ENCODE measurements at regions not wholly inside any gene's neighbourhood (a gene's known extent, or its start where the extent isn't known, plus 50 kb on each side); places are given as distances from the start of the nearest gene placed in this dataset.
"Not testable (repeated sequence)": the region's sequence is repeated elsewhere in the genome, so short reads cannot be mapped to it uniquely, and the experiment has no call there.

DNA sequence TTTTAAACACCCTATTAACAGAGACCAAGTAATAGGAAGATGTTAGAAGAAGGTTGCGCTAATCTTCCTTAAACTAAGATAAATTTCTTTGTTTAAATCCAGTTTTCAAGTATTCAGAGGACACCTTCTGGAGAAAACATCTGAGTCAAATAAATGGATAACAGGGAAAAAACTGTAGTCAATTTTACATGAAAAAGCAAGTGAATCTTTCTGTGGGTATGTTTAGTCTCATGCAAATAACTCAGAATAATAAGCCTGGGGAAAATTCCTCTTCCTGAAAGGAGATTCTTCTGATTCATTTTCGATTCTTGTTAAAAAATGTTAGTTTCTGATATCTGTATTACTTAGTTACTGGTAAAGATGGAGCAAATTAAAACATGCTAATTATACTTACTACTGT is 145.5 kb downstream of the CTH start:
- no peak for FAIRE-seq

DNA sequence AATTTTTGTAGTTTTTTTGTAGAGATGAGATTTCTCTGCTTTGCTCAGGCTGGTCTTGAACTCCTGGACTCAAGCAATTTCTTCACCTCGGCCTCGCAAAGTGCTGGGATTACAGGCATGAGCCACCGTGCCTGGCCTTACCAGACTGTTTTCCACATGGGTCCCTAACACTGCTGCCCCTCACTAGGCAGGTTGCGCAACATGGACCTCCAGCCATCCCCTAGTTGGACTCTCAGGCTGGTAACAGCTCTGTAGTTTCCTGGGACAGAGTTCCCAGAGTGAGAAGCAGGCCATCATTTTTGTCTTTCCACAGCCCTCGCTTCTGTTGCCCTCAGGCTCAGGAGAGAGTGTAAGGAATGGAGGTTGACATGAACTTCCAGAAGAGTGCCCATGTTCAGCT is 156.1 kb downstream of the CTH start:
- no peak for FAIRE-seq

DNA sequence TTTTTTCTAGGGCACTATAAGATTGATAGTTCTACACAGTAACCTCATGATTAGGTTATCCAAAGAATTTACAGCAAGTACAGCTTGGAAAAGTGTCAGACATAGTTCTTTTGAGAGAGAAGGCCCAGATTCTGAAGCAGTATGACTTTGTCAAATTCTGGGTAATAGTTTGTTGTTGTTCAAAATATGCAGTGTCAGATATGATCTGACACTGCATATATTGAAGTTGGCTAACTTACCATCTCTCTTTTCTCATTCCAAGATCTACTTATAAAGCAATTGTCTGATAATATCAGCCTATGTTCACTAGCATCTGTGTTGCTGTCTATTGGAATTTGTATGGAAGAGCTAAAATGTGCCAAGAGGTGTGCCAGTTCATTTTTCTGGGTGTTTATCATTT is 160.1 kb downstream of the CTH start:
- no peak for FAIRE-seq

DNA sequence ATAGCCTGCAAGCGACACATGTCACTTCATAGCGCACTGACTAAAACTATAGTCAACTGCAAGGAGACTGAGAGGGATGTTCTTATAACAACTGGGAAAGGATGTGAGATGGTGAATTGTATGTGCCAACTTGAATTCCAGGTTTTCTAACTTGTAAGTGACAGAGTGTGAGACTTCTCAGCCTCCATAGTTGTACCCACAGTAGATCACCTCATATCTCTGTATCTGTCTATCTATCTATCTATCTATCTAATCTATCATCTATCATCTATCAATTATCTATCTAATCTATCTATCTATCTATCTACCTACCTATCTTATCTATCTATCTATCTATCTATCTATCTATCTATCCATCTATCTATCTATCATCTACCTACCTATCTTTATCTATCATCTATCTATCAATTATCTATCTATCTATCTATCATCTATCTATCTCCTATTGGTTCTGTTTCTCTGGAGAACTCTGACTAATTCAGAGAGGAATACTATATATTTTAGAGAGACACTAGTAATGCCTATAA is 162.3 kb downstream of the CTH start:
- FAIRE-seq = no peak

DNA sequence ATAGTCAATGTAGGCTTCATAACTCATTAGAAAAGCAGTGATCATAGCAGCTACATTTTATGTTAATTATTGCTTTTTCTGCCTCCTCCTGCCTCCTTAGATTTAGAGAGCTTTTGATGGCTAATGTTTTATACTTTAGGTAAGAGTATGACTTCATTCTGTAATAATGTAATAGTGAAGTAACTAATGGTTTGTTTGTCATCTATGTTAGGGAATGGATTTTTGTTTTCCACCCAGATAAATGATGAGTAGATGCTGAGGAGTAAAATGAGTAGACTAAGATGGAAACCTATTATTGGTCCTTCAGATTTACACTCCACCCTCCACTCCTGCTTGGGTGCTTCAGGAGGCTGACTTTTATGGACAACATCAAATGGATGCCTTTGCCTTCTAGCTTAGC is 170.6 kb downstream of the CTH start:
- no peak for FAIRE-seq

DNA sequence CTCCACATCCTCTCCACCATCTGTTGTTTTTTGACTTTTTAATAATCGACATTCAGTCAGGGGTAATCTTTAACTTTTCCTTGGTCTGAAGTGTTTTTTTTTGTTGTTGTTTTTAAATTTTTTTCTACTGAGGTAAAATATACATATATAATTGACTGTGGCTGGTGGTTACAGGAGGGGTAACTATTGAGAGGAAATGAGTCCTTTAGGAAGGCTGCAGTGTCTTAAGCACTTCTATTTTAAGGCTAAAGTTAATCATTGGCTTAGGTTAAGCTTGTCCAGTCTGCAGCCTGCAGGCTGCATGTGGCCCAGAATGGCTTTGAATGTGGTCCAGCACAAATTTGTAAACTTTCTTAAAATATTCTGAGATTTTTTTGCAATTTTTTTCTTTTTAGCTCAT is 172.5 kb downstream of the CTH start:
- no peak for FAIRE-seq

DNA sequence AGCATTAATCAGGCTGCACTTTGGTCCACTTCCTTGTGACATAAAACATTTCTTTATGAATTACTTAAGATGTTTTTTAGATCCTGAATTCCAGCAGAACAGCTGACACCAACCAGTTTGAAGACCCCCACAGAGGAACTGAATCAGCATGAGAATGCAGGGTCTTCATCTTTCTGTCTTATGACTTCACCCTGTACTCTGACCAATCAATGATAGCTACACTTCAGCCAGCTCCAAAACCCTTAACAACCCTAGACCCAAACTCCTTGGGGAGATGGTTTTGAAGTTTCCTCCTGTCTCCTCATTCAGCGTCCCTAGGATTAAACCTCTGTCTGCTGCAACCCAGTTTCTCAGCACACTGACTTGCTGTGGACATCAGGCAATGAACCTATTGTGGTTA is 175.0 kb downstream of the CTH start:
- FAIRE-seq = no peak

DNA sequence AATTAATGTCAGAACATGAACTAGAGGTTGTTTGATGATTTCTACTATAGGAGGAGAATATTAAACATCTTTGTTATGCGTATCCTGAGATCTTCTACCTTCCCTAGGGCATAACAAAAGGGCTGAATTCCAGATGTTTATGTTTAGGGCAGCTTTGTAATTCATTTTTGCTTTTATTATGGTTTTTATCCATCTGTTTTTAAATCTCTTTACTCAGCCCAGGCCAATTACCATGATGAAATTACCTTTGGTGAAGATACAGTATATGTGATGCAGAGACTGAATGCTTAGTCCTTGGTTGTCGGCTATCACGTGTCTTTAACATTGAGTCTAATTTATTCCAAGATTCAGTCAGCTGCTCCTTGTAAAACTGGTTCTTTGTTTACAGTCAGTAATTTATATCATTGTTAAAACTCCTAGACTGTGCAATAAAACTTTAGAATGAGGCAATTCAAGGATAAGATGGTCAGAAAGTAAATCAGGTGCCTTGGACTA is 176.9 kb downstream of the CTH start:
- FAIRE-seq = no peak

DNA sequence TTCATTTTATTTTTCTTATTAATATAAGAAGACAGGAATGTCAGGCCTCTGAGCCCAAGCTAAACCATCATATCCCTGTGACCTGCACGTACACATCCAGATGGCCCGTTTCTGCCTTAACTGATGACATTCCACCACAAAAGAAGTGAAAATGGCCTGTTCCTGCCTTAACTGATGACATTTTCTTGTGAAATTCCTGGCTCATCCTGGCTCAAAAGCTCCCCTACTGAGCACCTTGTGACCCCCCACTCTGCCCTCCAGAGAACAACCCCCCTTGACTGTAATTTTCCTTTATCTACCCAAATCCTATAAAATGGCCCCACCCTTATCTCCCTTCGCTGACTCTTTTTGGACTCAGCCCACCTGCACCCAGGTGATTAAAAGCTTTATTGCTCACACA is 182.5 kb downstream of the CTH start:
- FAIRE-seq = not testable (repeated sequence)

DNA sequence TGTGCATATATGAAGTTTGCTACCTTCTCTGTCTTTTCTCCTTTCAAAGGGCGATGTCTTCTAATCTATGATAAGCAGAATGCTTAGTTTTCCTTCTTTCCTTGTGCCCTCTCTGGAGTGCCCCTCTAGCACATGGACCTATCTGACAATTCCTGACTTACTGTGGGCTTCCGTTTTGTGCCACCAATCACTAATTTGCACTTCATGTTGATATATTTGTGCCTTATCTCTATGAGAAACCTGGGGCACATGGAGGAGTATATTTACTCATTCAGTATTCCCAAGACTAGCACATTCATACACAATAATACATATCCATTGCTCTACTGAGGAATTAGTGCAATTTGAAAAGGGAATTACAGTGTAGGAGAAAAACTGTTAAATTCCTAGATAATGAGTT is 197.7 kb downstream of the CTH start:
- no peak for FAIRE-seq

DNA sequence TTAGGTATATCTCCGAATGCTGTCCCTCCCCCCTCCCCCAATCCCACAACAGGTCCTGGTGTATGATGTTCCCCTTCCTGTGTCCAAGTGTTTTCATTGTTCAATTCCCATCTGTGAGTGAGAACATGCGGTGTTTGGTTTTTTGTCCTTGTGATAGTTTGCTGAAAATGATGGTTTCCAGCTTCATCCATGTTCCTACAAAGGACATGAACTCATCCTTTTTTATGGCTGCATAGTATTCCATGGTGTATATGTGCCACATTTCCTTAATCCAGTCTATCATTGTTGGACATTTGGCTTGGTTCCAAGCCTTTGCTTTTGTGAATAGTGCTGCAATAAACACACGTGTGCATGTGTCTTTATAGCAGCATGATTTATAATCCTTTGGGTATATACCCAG is 199.1 kb downstream of the CTH start:
- FAIRE-seq = not testable (repeated sequence)

DNA sequence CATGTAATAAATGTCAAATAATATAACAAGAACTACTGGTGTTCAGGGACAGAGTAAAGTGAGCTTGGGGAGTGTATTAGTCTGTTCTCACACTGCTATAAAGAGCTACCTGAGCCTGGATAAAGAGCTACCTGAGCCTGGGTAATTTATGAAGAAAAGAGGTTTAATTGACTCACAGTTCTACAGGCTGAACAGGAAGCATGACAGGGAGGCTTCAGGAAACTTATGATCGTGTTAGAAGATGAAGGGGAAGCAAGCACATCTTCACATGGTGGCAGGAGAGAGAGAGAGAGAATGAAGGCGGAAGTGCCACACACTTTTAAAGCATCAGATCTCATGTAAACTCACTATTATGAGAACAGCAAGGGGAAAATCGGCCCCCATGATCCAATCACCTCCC is 205.9 kb downstream of the CTH start:
- no peak for FAIRE-seq

DNA sequence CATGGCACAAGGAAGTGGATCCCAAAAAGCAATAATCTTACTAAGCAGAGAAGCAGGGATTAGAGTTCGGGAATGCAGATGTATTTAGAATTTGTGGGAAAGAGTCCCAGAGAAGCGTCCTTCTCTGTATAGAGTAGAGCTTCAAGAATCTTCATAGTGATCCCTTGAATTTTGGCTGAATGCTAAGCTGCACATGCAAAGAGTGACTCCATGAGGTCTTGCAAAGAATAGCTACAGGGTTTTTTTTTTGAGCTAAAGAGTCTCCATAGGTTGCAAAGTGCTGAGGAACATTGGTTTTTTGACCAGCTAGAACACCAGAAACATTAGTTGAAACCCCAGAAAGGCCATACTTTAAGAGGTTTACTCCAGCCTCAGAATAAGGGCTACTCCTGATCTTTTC is 206.7 kb downstream of the CTH start:
- no peak for FAIRE-seq

DNA sequence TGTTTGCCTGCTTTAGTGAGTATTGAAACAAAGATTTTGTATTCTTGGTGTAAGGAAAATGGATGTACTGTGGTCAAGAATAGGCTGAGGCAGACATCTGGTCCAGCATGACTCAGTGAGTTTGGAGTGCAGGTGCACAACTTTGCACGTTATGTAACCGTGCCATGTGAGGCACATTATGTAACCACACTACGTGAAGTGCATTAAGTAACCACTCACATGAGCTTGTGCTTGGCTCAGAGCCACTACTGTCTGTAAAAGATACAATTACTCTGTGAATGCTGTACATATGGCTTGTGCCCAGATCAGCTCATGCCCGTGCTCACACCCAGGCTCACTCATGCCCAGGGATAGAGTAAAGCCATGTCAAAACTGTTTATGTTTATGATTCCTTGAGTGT is 216.8 kb downstream of the CTH start:
- FAIRE-seq = no peak

DNA sequence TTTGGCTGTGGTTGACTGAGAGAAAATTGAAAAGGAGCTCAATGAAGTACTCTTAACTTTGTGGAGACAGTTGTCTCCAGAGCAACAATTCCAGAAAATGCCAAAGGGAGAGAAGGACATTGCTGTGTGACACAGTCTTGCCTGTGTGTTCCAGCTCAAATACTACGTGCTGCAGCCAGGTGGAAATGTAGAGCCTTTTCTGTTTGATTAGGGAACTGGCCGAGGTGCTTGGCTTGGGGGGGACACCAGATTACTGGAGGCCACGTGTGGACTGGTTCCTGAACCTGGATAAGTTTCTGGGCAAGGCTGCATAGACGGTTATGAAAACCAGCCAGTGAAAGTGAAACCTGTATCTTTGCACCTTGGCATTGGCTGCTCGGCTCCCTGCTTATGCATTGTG is 217.9 kb downstream of the CTH start:
- FAIRE-seq = no peak

DNA sequence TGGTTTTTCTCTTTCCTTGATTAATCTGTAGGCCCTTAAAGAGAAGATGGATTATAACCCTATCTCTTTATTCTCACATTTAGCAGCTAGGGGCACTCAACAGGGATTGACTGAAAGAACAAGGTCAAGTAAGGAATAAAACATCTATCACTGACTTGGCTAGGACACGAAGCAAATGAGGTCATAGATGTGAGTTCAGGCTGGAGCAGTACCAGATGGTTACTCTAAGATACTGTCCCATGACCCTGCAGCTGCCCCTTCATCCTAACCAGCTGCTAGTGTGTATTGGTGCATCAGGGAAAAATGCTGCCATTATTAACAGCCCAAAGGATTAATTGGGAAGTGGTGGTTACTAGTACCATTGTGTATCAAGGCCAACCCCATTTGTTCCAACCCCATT is 221.9 kb downstream of the CTH start:
- FAIRE-seq = no peak

DNA sequence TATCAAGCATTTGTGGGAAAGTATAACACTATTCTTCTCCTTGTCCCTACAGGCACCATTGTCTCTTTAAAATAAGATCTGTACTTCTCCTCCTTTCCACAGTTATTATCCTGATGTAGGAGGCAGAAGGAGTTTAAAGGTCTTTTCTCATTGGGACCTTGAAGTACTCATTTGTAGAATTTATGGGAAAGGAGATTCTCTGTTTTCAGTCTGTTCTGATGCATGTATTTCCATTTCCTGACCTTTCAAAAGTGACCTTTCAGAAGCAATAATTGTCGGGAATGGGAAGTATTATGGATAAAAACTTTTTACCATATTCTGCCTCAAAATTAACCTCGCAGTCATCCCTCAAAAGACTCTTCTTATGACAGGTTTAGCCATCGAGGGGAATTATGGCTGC is 224.8 kb downstream of the CTH start:
- no peak for FAIRE-seq

DNA sequence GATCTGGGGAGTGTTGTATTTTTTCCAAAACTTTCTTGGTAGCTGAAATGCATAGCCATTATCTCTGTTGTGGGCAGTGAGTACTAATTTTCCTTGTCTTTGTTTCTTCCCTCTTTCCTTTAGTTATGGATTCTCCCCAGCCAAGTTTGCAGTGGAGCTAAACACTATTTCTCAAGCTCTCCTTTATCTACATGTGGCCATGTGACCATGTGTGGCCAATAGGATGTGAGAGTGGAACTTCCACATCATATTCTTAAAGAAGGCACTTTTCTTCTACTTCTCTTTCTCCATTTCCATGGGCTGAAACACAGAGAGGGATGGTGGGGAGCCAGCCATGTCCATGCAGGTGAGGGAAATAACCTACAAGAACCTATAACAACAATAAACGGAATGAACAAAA is 230.8 kb downstream of the CTH start:
- FAIRE-seq = no peak

DNA sequence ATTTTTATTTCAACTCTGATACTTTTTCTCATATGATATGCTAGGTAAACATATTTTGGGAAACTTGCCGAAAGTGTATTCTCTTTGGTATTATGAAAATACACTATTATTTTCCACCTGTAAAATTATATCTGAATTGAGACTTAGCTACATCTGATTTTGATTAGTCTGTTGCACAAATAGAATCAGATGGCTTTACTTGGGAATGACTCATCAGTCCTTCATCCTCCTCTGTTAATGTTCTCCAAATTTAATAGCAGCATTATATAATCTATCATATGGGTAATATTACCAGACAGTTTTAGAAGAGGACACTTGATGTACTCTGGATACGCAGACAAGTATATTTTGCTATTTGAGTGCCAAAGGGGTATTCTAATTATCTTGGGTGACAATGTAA is 245.3 kb downstream of the CTH start:
- FAIRE-seq = no peak

DNA sequence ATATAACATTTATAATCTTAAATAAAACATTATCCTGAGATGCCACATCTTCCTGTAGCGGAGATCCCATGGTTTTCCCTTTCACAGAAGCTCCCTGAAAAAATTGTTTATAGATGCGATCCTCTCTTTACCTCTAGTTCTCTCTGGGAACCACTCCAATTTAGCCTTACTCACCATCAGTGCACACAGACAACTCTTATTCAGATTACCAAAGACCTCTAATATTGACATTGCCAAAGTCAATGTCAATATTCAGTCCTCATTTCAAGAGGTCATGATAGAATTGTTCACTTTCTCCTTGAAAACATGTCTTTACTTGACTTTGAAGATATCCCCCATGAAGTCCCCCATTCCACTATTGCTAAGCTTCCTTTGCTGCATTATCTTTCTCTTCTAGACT is 248.8 kb downstream of the CTH start:
- no peak for FAIRE-seq

DNA sequence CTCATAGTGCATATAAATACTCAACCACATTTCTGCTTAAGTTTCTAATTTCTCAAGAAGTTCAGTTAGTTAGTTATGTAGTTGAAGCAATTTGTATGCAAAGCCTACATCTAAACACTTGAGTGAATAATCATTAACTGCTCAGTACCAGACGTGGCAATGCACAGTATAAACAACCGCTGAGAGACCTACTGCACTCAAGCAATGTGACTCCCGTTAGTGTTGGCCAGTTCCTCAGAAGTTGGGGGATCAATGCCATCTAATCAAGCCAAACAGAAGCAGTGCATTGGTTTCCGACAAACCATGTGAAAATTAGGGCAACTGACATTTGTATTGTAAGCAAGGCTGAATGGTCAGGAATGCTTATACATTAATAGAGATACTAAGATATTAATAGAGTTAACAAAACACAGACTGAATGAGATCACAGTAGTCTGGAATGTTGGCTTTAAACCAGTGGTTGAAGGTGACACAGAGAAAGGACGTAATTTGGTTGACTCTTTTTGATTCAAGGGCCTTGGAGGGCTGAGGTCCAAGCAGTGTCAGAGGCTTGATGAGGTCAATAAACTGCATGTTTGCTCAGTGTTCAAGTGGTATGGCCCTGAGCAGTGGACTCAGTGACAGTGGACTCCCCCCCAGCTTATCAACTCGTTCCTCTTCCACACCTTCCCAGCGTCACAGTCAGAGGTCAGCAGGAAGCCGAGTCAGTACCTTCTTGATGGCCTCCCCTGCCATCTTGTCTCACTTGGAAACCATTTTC is 255.5 kb downstream of the CTH start:
- no peak for FAIRE-seq

DNA sequence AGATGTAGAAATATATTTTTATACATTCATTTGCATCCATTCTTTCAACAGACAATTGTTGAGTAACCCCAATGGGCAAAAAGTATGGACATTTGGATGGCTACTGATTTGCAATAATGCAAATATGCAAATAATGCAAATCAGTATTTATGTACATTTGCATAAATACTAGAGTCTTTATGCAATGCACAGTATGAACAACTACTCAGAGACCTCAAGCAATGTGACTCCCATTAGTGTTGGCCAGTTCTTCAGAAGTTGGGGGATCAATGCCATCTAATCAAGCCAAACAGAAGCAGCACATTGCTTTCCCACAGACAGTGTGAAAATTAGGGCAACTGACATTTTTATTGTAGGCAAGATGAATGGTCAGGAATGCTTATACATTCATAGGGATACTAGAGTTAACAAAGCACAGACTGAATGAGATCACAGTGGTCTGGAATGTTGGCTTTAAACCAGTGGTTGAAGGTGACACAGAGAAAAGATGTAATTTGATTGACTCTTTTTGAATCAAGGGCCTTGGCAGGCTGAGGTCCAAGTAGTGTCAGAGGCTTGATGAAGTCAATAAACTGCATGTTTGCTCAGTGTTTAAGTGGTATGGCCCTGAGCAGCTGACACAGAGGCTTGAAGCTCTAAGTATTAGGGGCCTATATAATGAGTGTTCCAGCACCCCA is 256.6 kb downstream of the CTH start:
- FAIRE-seq = no peak

DNA sequence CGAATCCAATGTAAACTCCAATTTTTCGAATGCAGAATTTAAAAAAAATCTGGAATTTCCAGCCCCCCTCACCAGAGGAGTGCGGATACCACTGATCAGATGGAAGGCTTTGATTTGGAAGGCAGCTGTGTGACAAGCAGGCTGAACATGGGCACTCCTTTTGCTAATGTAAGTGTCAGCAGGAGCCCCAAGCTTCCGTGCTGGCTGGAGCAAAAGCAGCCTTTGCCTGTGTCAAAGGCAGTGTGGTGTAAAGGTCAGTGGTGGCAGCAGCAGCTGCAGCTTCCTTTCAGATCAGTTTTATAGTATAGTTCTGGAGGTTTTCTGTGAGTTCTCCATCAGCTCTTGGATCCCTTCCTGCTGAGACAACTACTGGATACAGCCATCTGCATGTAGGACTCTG is 259.9 kb downstream of the CTH start:
- FAIRE-seq = no peak

DNA sequence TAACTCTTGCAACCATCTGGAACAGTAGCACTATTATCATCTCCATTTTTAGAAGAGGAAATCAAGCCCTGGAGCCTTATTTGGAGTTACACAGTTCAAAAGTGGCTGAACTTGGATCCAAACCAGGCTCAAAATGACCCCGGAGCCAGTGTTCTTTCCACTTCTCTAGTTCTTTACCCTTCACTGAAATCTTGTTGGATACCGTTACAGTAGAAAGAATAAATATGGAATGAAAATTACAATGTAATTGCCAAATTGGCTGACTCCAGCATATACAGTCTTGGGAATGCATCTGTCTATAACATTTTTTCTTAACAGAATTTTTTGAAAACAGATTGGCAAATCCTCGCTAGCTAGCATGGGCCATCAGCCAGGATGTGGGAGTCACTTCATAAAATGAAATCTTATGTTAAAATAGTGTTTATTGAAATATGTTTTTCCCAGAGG is 261.4 kb downstream of the CTH start:
- FAIRE-seq = no peak
